ENCODE measurements at regions not wholly inside any gene's neighbourhood (a gene's known extent, or its start where the extent isn't known, plus 50 kb on each side); places are given as distances from the start of the nearest gene placed in this dataset.
"Not testable (repeated sequence)": the region's sequence is repeated elsewhere in the genome, so short reads cannot be mapped to it uniquely, and the experiment has no call there.

DNA sequence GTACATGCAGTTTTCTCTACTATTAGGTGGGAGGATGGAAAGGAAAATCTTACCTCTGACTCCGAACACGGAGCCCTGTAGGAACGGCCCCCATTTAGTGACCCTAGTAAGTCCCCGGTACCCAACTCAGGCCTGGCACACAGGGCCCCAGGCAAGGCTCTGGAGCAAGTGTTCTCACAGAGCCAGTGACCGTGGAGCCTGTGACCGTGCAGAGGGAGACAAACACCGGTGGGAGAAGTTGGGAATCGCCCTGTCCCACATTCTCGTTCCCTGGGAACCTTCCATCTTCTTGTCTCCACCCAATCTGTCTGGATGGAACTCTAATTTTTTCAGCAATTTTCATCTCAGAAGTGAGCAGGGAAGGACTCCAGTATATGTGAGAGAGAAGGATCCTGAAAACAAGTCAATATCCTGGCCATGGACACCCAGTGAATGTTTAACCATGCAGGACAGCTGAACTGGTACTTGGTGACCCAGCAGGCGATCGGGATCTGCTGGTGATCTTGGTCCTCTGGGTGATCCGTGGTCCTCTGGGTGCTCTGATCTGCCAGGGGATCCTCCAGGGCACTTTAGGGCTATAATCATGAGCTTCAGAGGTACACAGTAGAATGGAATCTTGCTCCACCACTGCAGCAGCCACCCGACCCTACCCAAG, 348.6 kb upstream of the ID2 start:
- Histone ChIP-seq H3K27ac (ENCODE audit: low read depth, low read length) (no peak overlapping the region), H3K9ac (ENCODE audit: low read length) (no peak overlapping the region), H2AFZ (ENCODE audit: low read depth, low read length, poor library complexity, severe bottlenecking) (no peak overlapping the region), H3K36me3 (ENCODE audit: control insufficient read depth in 1 of 2, insufficient read depth in 2 of 2, low read length in 2 of 2) (no peaks in the 10 kb centered on the region), H3K27me3 (ENCODE audit: insufficient read depth, low read length) (no peaks in the 10 kb centered on the region), H3K9me3 (ENCODE audit: control insufficient read depth in 1 of 2, insufficient read depth in 1 of 2, low read depth in 1 of 2, low read length in 2 of 2) (no peaks in the 10 kb centered on the region), H3K4me3 (replicated peaks in 1 of 2; ENCODE audit: low read depth in 1 of 2, low read length in 2 of 2) (no peak overlapping the region), H3K9me2 (ENCODE audit: insufficient read depth) (no peaks in the 10 kb centered on the region), H3K79me2 (ENCODE audit: insufficient read depth, low read length) (no peaks in the 10 kb centered on the region), H3K4me2 (ENCODE audit: low read length) (no peak overlapping the region), H3K4me1 (ENCODE audit: control insufficient read depth in 1 of 2, insufficient read depth in 2 of 2, low read length in 2 of 2) (no peaks in the 10 kb centered on the region), H4K20me1 (ENCODE audit: insufficient read depth) (no peaks in the 10 kb centered on the region)
- ChIA-PET POLR2A (no interaction called here), RAD21 (ENCODE audit: low non-redundant PET in 1 of 2, low total read pairs in 2 of 2, uncharacterized antibody in 2 of 2, unreplicated experiment in 2 of 2) (no interaction called here), CTCF (no interaction called here)
- DNase-seq (ENCODE audit: low read depth, low spot score) = no peak
- intact Hi-C loops (cut with micrococcal nuclease) = no loop called here
- BruUV-seq (replicated peaks) = no TSS peak
- ATAC-seq = no peak
- TF ChIP-seq, protein P1, sequence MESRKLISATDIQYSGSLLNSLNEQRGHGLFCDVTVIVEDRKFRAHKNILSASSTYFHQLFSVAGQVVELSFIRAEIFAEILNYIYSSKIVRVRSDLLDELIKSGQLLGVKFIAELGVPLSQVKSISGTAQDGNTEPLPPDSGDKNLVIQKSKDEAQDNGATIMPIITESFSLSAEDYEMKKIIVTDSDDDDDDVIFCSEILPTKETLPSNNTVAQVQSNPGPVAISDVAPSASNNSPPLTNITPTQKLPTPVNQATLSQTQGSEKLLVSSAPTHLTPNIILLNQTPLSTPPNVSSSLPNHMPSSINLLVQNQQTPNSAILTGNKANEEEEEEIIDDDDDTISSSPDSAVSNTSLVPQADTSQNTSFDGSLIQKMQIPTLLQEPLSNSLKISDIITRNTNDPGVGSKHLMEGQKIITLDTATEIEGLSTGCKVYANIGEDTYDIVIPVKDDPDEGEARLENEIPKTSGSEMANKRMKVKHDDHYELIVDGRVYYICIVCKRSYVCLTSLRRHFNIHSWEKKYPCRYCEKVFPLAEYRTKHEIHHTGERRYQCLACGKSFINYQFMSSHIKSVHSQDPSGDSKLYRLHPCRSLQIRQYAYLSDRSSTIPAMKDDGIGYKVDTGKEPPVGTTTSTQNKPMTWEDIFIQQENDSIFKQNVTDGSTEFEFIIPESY (IDR thresholded peaks at IDR 0.05; ENCODE audit: extremely low read depth, insufficient replicate concordance, low read length) = no peak
- TF ChIP-seq ELF1 (IDR thresholded peaks at IDR 0.05; ENCODE audit: borderline replicate concordance, low read depth) = no peak
- TF ChIP-seq YY1 (IDR thresholded peaks at IDR 0.05; ENCODE audit: extremely low read depth, insufficient replicate concordance, low read depth, low read length) = no peak
- TF ChIP-seq, protein P2, sequence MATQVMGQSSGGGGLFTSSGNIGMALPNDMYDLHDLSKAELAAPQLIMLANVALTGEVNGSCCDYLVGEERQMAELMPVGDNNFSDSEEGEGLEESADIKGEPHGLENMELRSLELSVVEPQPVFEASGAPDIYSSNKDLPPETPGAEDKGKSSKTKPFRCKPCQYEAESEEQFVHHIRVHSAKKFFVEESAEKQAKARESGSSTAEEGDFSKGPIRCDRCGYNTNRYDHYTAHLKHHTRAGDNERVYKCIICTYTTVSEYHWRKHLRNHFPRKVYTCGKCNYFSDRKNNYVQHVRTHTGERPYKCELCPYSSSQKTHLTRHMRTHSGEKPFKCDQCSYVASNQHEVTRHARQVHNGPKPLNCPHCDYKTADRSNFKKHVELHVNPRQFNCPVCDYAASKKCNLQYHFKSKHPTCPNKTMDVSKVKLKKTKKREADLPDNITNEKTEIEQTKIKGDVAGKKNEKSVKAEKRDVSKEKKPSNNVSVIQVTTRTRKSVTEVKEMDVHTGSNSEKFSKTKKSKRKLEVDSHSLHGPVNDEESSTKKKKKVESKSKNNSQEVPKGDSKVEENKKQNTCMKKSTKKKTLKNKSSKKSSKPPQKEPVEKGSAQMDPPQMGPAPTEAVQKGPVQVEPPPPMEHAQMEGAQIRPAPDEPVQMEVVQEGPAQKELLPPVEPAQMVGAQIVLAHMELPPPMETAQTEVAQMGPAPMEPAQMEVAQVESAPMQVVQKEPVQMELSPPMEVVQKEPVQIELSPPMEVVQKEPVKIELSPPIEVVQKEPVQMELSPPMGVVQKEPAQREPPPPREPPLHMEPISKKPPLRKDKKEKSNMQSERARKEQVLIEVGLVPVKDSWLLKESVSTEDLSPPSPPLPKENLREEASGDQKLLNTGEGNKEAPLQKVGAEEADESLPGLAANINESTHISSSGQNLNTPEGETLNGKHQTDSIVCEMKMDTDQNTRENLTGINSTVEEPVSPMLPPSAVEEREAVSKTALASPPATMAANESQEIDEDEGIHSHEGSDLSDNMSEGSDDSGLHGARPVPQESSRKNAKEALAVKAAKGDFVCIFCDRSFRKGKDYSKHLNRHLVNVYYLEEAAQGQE (IDR thresholded peaks at IDR 0.05; ENCODE audit: low read depth) = no peak
- TF ChIP-seq EZH2 (IDR thresholded peaks at IDR 0.05) = no peak
- TF ChIP-seq FOSL1 (IDR thresholded peaks at IDR 0.05; ENCODE audit: low read depth) = no peak
- TF ChIP-seq SP1 (IDR thresholded peaks at IDR 0.05; ENCODE audit: low read depth) = no peak
- TF ChIP-seq CBX3 (IDR thresholded peaks at IDR 0.05; ENCODE audit: low read depth) = no peak

DNA sequence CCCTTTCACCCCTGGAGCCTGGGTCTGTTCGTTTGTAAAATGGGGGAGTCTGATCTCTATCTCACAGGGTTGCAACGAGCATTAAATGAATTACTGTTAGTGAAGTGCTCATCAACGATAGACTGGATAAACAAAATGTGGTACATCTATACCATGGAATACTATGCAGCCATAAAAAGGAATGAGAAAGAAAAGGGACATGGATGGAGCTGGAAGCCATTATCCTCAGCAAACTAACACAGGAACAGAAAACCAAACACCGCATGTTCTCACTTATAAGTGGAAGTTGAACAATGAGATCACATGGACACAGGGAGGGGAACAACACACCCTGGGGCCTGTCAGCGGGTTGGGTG, 348.0 kb upstream of the ID2 start:
- H3K36me3 ChIP-seq (ENCODE audit: control insufficient read depth in 1 of 2, insufficient read depth in 2 of 2, low read length in 2 of 2); H3K27ac ChIP-seq (ENCODE audit: low read depth, low read length); H3K9me3 ChIP-seq (ENCODE audit: control insufficient read depth in 1 of 2, insufficient read depth in 1 of 2, low read depth in 1 of 2, low read length in 2 of 2); DNase-seq (ENCODE audit: low read depth, low spot score); H3K4me1 ChIP-seq (ENCODE audit: control insufficient read depth in 1 of 2, insufficient read depth in 2 of 2, low read length in 2 of 2); H3K9ac ChIP-seq (ENCODE audit: low read length); RAD21 ChIA-PET (ENCODE audit: low non-redundant PET in 1 of 2, low total read pairs in 2 of 2, uncharacterized antibody in 2 of 2, unreplicated experiment in 2 of 2); CTCF ChIA-PET; H3K27me3 ChIP-seq (ENCODE audit: insufficient read depth, low read length); H3K9me2 ChIP-seq (ENCODE audit: insufficient read depth); H2AFZ ChIP-seq (ENCODE audit: low read depth, low read length, poor library complexity, severe bottlenecking); H3K4me3 ChIP-seq (replicated peaks in 1 of 2; ENCODE audit: low read depth in 1 of 2, low read length in 2 of 2); H3K79me2 ChIP-seq (ENCODE audit: insufficient read depth, low read length); H4K20me1 ChIP-seq (ENCODE audit: insufficient read depth); ATAC-seq; H3K4me2 ChIP-seq (ENCODE audit: low read length); POLR2A ChIA-PET; intact Hi-C loops (cut with micrococcal nuclease); BruUV-seq (replicated peaks): not testable (repeated sequence)
